H1 (cell line): ENCODE measurements at regions not wholly inside any gene's neighbourhood (a gene's known extent, or its start where the extent isn't known, plus 50 kb on each side); places are given as distances from the start of the nearest gene placed in this dataset.

ENCODE experiments used
- RFX5 ChIP-seq: IDR thresholded peaks from 2 replicates; pipeline ENCODE4 v1.6.1; 2011; ENCODE audit warnings: low read depth, low read length, improper control_type of control experiment, borderline replicate concordance

GRCh38 chr13:52931131-52931530 lies 82.7 kb upstream of the PCDH8 start (continued):
- no peak for TF ChIP-seq RFX5
